H9 (cell line): ENCODE measurements at regions not wholly inside any gene's neighbourhood (a gene's known extent, or its start where the extent isn't known, plus 50 kb on each side); places are given as distances from the start of the nearest gene placed in this dataset.

Source experiments
- DNase-seq: peaks from one replicate; pipeline ENCODE4 v3.0.0-alpha.2; 2017
- H2AFZ ChIP-seq: one replicate; pipeline ENCODE4 v1.6.1; 2013; ENCODE audit warnings: mild to moderate bottlenecking, low read length, control low read depth, moderate library complexity
- H2AK5ac ChIP-seq: 2 replicates; pipeline ENCODE4 v1.6.1; 2013; ENCODE audit warnings: low read length, control low read depth, mixed read lengths; ENCODE audit not compliant: insufficient read length
- H2BK120ac ChIP-seq: one replicate; pipeline ENCODE4 v1.6.1; 2013; ENCODE audit warnings: low read depth, mild to moderate bottlenecking, low read length, control low read depth, inconsistent platforms; ENCODE audit not compliant: poor library complexity, severe bottlenecking
- H2BK12ac ChIP-seq: 2 replicates; pipeline ENCODE4 v1.6.1; 2013; ENCODE audit warnings: low read length, control low read depth, mixed read lengths, low read depth; ENCODE audit not compliant: insufficient read length
- H2BK15ac ChIP-seq: 2 replicates; pipeline ENCODE4 v1.6.1; 2013; ENCODE audit warnings: low read depth, low read length, control low read depth
- H2BK20ac ChIP-seq: one replicate; pipeline ENCODE4 v1.6.1; 2013; ENCODE audit warnings: low read depth, mild to moderate bottlenecking, low read length, control low read depth, inconsistent platforms; ENCODE audit not compliant: poor library complexity, severe bottlenecking
- H2BK5ac ChIP-seq: 2 replicates; pipeline ENCODE4 v1.6.1; 2013; ENCODE audit warnings: low read length, control low read depth, mixed read lengths; ENCODE audit not compliant: insufficient read length
- H3K14ac ChIP-seq: 2 replicates; pipeline ENCODE4 v1.6.1; 2013; ENCODE audit warnings: low read length, control low read depth; ENCODE audit not compliant: insufficient read depth
- H3K18ac ChIP-seq: 2 replicates; pipeline ENCODE4 v1.6.1; 2013; ENCODE audit warnings: low read depth, mild to moderate bottlenecking, mixed read lengths, low read length, control low read depth; ENCODE audit not compliant: insufficient read length
- H3K23ac ChIP-seq: 2 replicates; pipeline ENCODE4 v1.6.1; 2013; ENCODE audit warnings: low read length, control low read depth, mixed read lengths, low read depth; ENCODE audit not compliant: insufficient read length
- H3K23me2 ChIP-seq: 2 replicates; pipeline ENCODE4 v1.6.1; 2013; ENCODE audit warnings: low read depth, mild to moderate bottlenecking, mixed read lengths, low read length, control low read depth; ENCODE audit not compliant: insufficient read length, poor library complexity, severe bottlenecking
- H3K27ac ChIP-seq: 2 replicates; pipeline ENCODE4 v1.5.1; 2013; ENCODE audit warnings: low read length, control low read depth, mixed read lengths, low read depth; ENCODE audit not compliant: insufficient read length
- H3K27me3 ChIP-seq: 2 replicates; pipeline ENCODE4 v1.6.1; 2013; ENCODE audit warnings: low read length, control low read depth, inconsistent platforms; ENCODE audit not compliant: insufficient read depth
- H3K4ac ChIP-seq: 2 replicates; pipeline ENCODE4 v1.6.1; 2013; ENCODE audit warnings: low read depth, mild to moderate bottlenecking, control low read depth, inconsistent platforms, low read length, moderate library complexity
- H3K4me1 ChIP-seq: 2 replicates; pipeline ENCODE4 v1.6.1; 2013; ENCODE audit warnings: low read length, control low read depth, inconsistent platforms; ENCODE audit not compliant: insufficient read depth
- H3K4me2 ChIP-seq: 2 replicates; pipeline ENCODE4 v1.6.1; 2013; ENCODE audit warnings: low read length, control low read depth, mixed read lengths; ENCODE audit not compliant: insufficient read length, insufficient read depth
- H3K56ac ChIP-seq: 2 replicates; pipeline ENCODE4 v1.6.1; 2013; ENCODE audit warnings: low read depth, mild to moderate bottlenecking, mixed read lengths, low read length, control low read depth; ENCODE audit not compliant: insufficient read length
- H3K79me1 ChIP-seq: 2 replicates; pipeline ENCODE4 v1.6.1; 2013; ENCODE audit warnings: low read depth, mild to moderate bottlenecking, moderate library complexity, low read length, control low read depth, inconsistent platforms; ENCODE audit not compliant: insufficient read depth, poor library complexity, severe bottlenecking
- H3K79me2 ChIP-seq: 2 replicates; pipeline ENCODE4 v1.6.1; 2013; ENCODE audit warnings: low read length, control low read depth, inconsistent platforms; ENCODE audit not compliant: insufficient read depth
- H3K9ac ChIP-seq: 2 replicates; pipeline ENCODE4 v1.6.1; 2013; ENCODE audit warnings: low read length, control low read depth, mixed read lengths; ENCODE audit not compliant: insufficient read length; ENCODE audit errors: extremely low read depth
- H3K9me3 ChIP-seq: one replicate; pipeline ENCODE4 v1.6.1; 2013; ENCODE audit warnings: low read depth, low read length, inconsistent platforms; ENCODE audit not compliant: control insufficient read depth
- H3T11ph ChIP-seq: one replicate; pipeline ENCODE4 v1.6.1; 2013; ENCODE audit warnings: mild to moderate bottlenecking, low read length, control low read depth, inconsistent platforms
- H4K20me1 ChIP-seq: one replicate; pipeline ENCODE4 v1.6.1; 2013; ENCODE audit not compliant: control insufficient read depth, insufficient read length, insufficient read depth
- H4K5ac ChIP-seq: 2 replicates; pipeline ENCODE4 v1.6.1; 2013; ENCODE audit warnings: low read depth, mild to moderate bottlenecking, mixed read lengths, low read length, control low read depth; ENCODE audit not compliant: insufficient read length
- H4K8ac ChIP-seq: replicated peaks from 2 replicates; pipeline ENCODE4 v1.6.1; 2013; ENCODE audit warnings: low read length, control low read depth, mixed read lengths, low read depth; ENCODE audit not compliant: insufficient read length
- H4K91ac ChIP-seq: 2 replicates; pipeline ENCODE4 v1.6.1; 2013; ENCODE audit warnings: low read depth, mild to moderate bottlenecking, moderate library complexity, mixed read lengths, low read length, control low read depth; ENCODE audit not compliant: insufficient read length
- H3K27ac Mint-ChIP-seq, 3 experiments: 2 replicates in 2 of 3; 3 replicates in 1 of 3; pipeline ENCODE4 v1.8.0; 2020 to 2021; ENCODE audit warnings: mixed read lengths in 3 of 3, mild to moderate bottlenecking in 1 of 3, moderate library complexity in 1 of 3
- H3K27me3 Mint-ChIP-seq: 2 replicates; pipeline ENCODE4 v1.8.0; 2021; ENCODE audit warnings: low read depth, mild to moderate bottlenecking, moderate library complexity, mixed read lengths
- H3K36me3 Mint-ChIP-seq, 3 experiments: 2 replicates in 2 of 3; 3 replicates in 1 of 3; pipeline ENCODE4 v1.8.0; 2020 to 2021; ENCODE audit warnings: low read depth in 3 of 3, mixed read lengths in 3 of 3; ENCODE audit not compliant: insufficient read depth in 1 of 3
- H3K4me1 Mint-ChIP-seq, 2 experiments: 2 replicates each; pipeline ENCODE4 v1.8.0; 2020; ENCODE audit warnings: mixed read lengths in 2 of 2
- H3K4me3 Mint-ChIP-seq, 2 experiments: 2 replicates in 1 of 2; 3 replicates in 1 of 2; pipeline ENCODE4 v1.8.0; 2020 to 2021; ENCODE audit warnings: mild to moderate bottlenecking in 2 of 2, mixed read lengths in 2 of 2, moderate library complexity in 1 of 2
- H3K9me3 Mint-ChIP-seq, 2 experiments: 2 replicates in 1 of 2; 3 replicates in 1 of 2; pipeline ENCODE4 v1.8.0; 2020; ENCODE audit warnings: mild to moderate bottlenecking in 2 of 2, mixed read lengths in 2 of 2, moderate library complexity in 1 of 2
- WGBS: extraction: QIAGEN DNeasy Blood & Tissue Kit; methylation state at CpG from one replicate; pipeline ENCODE4 v1.1.7; 2013; ENCODE audit warnings: missing lambda C conversion rate, low lambda C conversion rate, mixed read lengths; ENCODE audit not compliant: insufficient read length; ENCODE audit errors: extremely low coverage; 5-methylcytosine and 5-hydroxymethylcytosine counted together
- TF ChIP-seq, protein P1 (sequence below): fragments of 200-600 bp; sonication (generic); conservative IDR thresholded peaks from 3 replicates; pipeline ENCODE4 v1.8.0; 2021; ENCODE audit warnings: antibody characterized with exemption, mild to moderate bottlenecking

DNA sequence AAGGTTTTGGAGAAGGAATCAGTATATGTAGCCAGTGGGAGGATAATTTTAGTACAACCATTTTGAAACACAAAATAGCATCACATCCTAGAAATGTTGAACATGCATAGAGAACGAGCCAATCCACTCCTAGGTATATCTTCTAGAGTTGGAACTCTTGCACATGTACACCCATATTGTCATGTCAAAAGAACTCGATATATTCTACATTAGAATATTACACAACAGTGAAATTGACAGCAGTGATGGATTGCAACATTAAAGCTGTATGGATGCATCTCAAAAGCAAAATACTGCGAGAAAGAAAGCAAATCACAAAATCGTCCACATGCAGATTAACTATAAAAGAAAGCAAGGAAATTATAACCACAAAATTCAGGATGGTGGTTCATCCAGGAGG lies 159.3 kb upstream of the NEBL start:
- WGBS: no CpG with 5 or more reads among the region's 4 CpGs
- Histone ChIP-seq H3K23ac (no peak overlapping the region), H3K23me2 (no peaks in the 10 kb centered on the region)

More for the DNA sequence above, 159.3 kb upstream of the NEBL start:
- Histone ChIP-seq H3K27me3 (no peaks in the 10 kb centered on the region), H3T11ph (no peak overlapping the region), H2BK5ac (no peak overlapping the region), H3K9me3 (no peaks in the 10 kb centered on the region), H3K56ac (no peak overlapping the region), H3K79me1 (no peaks in the 10 kb centered on the region), H2BK15ac (no peak overlapping the region), H4K5ac (no peak overlapping the region), H2AFZ (no peak overlapping the region), H3K18ac (no peak overlapping the region), H4K8ac (no peak overlapping the region), H4K91ac (no peak overlapping the region), H2BK12ac (no peak overlapping the region), H3K4me1 (no peaks in the 10 kb centered on the region), H2BK120ac (no peak overlapping the region), H3K27ac (no peak overlapping the region), H3K9ac (no peak overlapping the region), H2AK5ac (no peak overlapping the region), H4K20me1 (no peaks in the 10 kb centered on the region), H3K14ac (no peak overlapping the region), H3K79me2 (no peaks in the 10 kb centered on the region), H2BK20ac (no peak overlapping the region), H3K4me2 (no peak overlapping the region), H3K4ac (no peak overlapping the region)
- no peak overlapping the region for H3K27ac Mint-ChIP-seq
- DNase-seq: no peak
- TF ChIP-seq, protein P1, sequence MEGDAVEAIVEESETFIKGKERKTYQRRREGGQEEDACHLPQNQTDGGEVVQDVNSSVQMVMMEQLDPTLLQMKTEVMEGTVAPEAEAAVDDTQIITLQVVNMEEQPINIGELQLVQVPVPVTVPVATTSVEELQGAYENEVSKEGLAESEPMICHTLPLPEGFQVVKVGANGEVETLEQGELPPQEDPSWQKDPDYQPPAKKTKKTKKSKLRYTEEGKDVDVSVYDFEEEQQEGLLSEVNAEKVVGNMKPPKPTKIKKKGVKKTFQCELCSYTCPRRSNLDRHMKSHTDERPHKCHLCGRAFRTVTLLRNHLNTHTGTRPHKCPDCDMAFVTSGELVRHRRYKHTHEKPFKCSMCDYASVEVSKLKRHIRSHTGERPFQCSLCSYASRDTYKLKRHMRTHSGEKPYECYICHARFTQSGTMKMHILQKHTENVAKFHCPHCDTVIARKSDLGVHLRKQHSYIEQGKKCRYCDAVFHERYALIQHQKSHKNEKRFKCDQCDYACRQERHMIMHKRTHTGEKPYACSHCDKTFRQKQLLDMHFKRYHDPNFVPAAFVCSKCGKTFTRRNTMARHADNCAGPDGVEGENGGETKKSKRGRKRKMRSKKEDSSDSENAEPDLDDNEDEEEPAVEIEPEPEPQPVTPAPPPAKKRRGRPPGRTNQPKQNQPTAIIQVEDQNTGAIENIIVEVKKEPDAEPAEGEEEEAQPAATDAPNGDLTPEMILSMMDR: no peak
- peaks cover 4 to 6% of the 10 kb centered on the region in 2 experiments; a peak in 4 of 5 replicates for H3K9me3 Mint-ChIP-seq
- H3K4me3 Mint-ChIP-seq: no peak overlapping the region
- peaks cover 4 to 6% (median 4%) of the 10 kb centered on the region in 3 experiments; a peak in 6 of 7 replicates for H3K36me3 Mint-ChIP-seq
- peaks cover 9 to 11% of the 10 kb centered on the region in 2 experiments; a peak in 3 of 4 replicates for H3K4me1 Mint-ChIP-seq
- no peaks in the 10 kb centered on the region for H3K27me3 Mint-ChIP-seq
